Endothelial cell of umbilical vein (primary cell): ENCODE measurements at regions not wholly inside any gene's neighbourhood (a gene's known extent, or its start where the extent isn't known, plus 50 kb on each side); places are given as distances from the start of the nearest gene placed in this dataset.

Source experiments
- BruUV-seq: library from RNA; stranded (reverse); fragments of 400-500 nt; replicated peaks from 2 replicates; lab custom pipeline; 2021; lab: Mats Ljungman, UMichigan
- CTCF ChIA-PET: fragments of 300-600, 350-600 bp; sonication (Branson Sonifier 250); formaldehyde crosslinking; loops from one replicate; lab custom pipeline; 2021; ENCODE audit warnings: antibody characterized with exemption, inconsistent platforms; lab: Charles Lee
- POLR2A ChIA-PET: fragments of 300-600, 350-600 bp; sonication (Branson Sonifier 250); formaldehyde crosslinking; loops from one replicate; lab custom pipeline; 2021; ENCODE audit warnings: antibody characterized with exemption, inconsistent platforms; lab: Charles Lee
- DNase-seq: peaks from one replicate; pipeline ENCODE4 v3.0.0-alpha.2; 2011; ENCODE audit warnings: low read depth, low spot score
- FAIRE-seq: peaks from 2 replicates; lab custom pipeline; 2011; peaks lifted over from hg19 to GRCh38; lab: Jason Lieb, UNC
- H2AFZ ChIP-seq: 2 replicates; pipeline ENCODE4 v1.6.0; 2012; ENCODE audit warnings: low read depth, low read length, control low read depth, inconsistent platforms
- H3K27ac ChIP-seq: 2 replicates; pipeline ENCODE4 v1.5.1; 2011; ENCODE audit warnings: low read depth, mild to moderate bottlenecking, control low read depth, low read length, moderate library complexity; ENCODE audit not compliant: insufficient read depth
- H3K27me3 ChIP-seq, 2 experiments: 2 replicates each; pipeline versions ENCODE4 v1.6.0 to v1.6.1; 2011; ENCODE audit warnings: low read length in 2 of 2, mixed read lengths in 1 of 2; ENCODE audit not compliant: control insufficient read depth in 2 of 2, insufficient read depth in 2 of 2
- H3K36me3 ChIP-seq, 2 experiments: 2 replicates in 1 of 2; 3 replicates in 1 of 2; pipeline ENCODE4 v1.5.1; 2011; ENCODE audit warnings: low read length in 2 of 2, mild to moderate bottlenecking in 1 of 2, moderate library complexity in 1 of 2; ENCODE audit not compliant: control insufficient read depth in 2 of 2, insufficient read depth in 2 of 2; ENCODE audit errors: extremely low read depth in 1 of 2
- H3K4me1 ChIP-seq: 3 replicates; pipeline ENCODE4 v1.5.1; 2011; ENCODE audit warnings: mild to moderate bottlenecking, low read length; ENCODE audit not compliant: control insufficient read depth, insufficient read depth; ENCODE audit errors: extremely low read depth
- H3K4me2 ChIP-seq: 2 replicates; pipeline ENCODE4 v1.6.1; 2011; ENCODE audit warnings: low read length, control low read depth, mixed read lengths; ENCODE audit not compliant: insufficient read depth
- H3K4me3 ChIP-seq, 3 experiments: fragments of 200-600 bp in 1 of 3; sonication (generic), shearing (Covaris generic) in 1 of 3; replicated peaks in 1 of 3; 2 replicates each; pipeline ENCODE4 v1.5.1; 2011 to 2016; ENCODE audit warnings: control low read depth in 3 of 3, low read length in 3 of 3, mild to moderate bottlenecking in 2 of 3, inconsistent platforms in 1 of 3, low read depth in 1 of 3, moderate library complexity in 1 of 3; ENCODE audit not compliant: insufficient read depth in 1 of 3
- H3K79me2 ChIP-seq: 2 replicates; pipeline ENCODE4 v1.6.0; 2012; ENCODE audit warnings: low read length, inconsistent platforms; ENCODE audit not compliant: control insufficient read depth, insufficient read depth
- H3K9ac ChIP-seq: replicated peaks from 2 replicates; pipeline ENCODE3; 2011; ENCODE audit warnings: low read length, control low read depth; ENCODE audit not compliant: insufficient read depth; ENCODE audit errors: extremely low read depth
- H3K9me1 ChIP-seq: replicated peaks from 3 replicates; pipeline ENCODE4 v1.6.0; 2011; ENCODE audit warnings: mild to moderate bottlenecking, low read length; ENCODE audit not compliant: control insufficient read depth, insufficient read depth; ENCODE audit errors: extremely low read depth
- H3K9me3 ChIP-seq: replicated peaks from 2 replicates; pipeline ENCODE4 v1.5.1; 2012; ENCODE audit warnings: low read length, inconsistent platforms; ENCODE audit not compliant: control insufficient read depth, insufficient read depth
- H4K20me1 ChIP-seq: replicated peaks from 2 replicates; pipeline ENCODE3; 2011; ENCODE audit warnings: mild to moderate bottlenecking, low read length; ENCODE audit not compliant: control insufficient read depth, insufficient read depth; ENCODE audit errors: extremely low read depth
- EZH2 ChIP-seq: IDR thresholded peaks from 2 replicates; pipeline ENCODE4 v1.6.1; 2012; ENCODE audit warnings: borderline replicate concordance, low read depth, mild to moderate bottlenecking, moderate library complexity, low read length, inconsistent platforms; ENCODE audit not compliant: severe bottlenecking
- FOS ChIP-seq: IDR thresholded peaks from 2 replicates; pipeline ENCODE4 v1.6.1; 2011; ENCODE audit warnings: mild to moderate bottlenecking, low read length, moderate library complexity, borderline replicate concordance; ENCODE audit not compliant: insufficient read depth
- GATA2 ChIP-seq: IDR thresholded peaks from 2 replicates; pipeline ENCODE4 v1.7.0; 2011; ENCODE audit warnings: low read depth, mild to moderate bottlenecking, moderate library complexity, mixed read lengths, low read length; ENCODE audit not compliant: insufficient read length, insufficient read depth
- JUN ChIP-seq: IDR thresholded peaks from 2 replicates; pipeline ENCODE4 v1.6.1; 2011; ENCODE audit warnings: borderline replicate concordance, low read depth; ENCODE audit not compliant: insufficient read length, insufficient read depth
- MYC ChIP-seq: IDR thresholded peaks from one replicate; pipeline ENCODE4 v1.6.1; 2011; ENCODE audit warnings: mild to moderate bottlenecking, low read depth, low read length
- POLR2A ChIP-seq: IDR thresholded peaks from 2 replicates; pipeline ENCODE4 v1.6.1; 2012; ENCODE audit warnings: low read depth, mild to moderate bottlenecking, control low read depth, low read length
- POLR2AphosphoS5 ChIP-seq: IDR thresholded peaks from 2 replicates; pipeline ENCODE4 v1.6.1; 2012; ENCODE audit warnings: low read depth, mild to moderate bottlenecking, control low read depth, low read length, moderate library complexity; ENCODE audit not compliant: insufficient read depth
- dilution Hi-C: fragments of 300-500 bp; cut with MboI; formaldehyde crosslinking; loops from one replicate; pipeline ENCODE4 v1.15.0; 2019; ENCODE audit warnings: low sequenced_read_pairs; ENCODE audit not compliant: extremely low pct_ligation_motif_present
- intact Hi-C: fragments of 100-400 bp; cut with micrococcal nuclease; formaldehyde crosslinking; loops from one replicate; pipeline ENCODE4 v1.10.0; 2022
- TF ChIP-seq, protein P1 (sequence below), 2 donors: IDR thresholded peaks; 1 replicate in 1 of 2; 2 replicates in 1 of 2; pipeline ENCODE4 v1.5.1; 2011; ENCODE audit warnings: low read length in 2 of 2, mild to moderate bottlenecking in 2 of 2, moderate library complexity in 2 of 2, control low read depth in 1 of 2, inconsistent platforms in 1 of 2, low read depth in 1 of 2; ENCODE audit not compliant: insufficient read depth in 1 of 2; ENCODE audit errors: extremely low read depth in 1 of 2
- TF ChIP-seq, protein P2 (sequence below): IDR thresholded peaks from 2 replicates; pipeline ENCODE4 v1.6.1; 2011; ENCODE audit not compliant: insufficient read depth, insufficient read length

DNA sequence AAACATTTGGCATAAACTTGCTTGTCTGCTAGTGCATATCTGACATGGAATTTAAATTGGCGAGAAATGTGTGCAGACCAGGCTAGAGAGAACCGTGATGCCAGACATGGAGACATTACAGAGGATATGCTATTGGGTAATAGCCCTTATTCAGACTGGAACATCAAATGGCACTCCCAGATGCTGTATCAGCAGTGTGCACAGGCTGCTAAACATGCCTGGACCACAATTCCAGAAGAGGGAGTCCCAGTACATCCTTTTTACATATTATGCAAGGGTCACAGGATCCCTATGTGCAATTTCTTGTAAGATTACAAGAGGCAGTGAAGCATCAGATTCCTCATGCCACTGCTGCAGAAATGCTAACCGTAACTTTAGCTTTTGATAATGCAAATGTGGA lies 354.5 kb upstream of the FOXG1 start:
- Histone ChIP-seq H3K36me3 (no peaks in the 10 kb centered on the region), H3K4me2 (no peak overlapping the region), H3K4me1 (no peaks in the 10 kb centered on the region), H3K9me1 (no peaks in the 10 kb centered on the region), H4K20me1 (no peaks in the 10 kb centered on the region), H3K27ac (no peak overlapping the region), H3K27me3 (no peaks in the 10 kb centered on the region), H2AFZ (no peak overlapping the region), H3K4me3 (no peak overlapping the region), H3K9ac (no peak overlapping the region), H3K9me3 (no peaks in the 10 kb centered on the region), H3K79me2 (no peaks in the 10 kb centered on the region)
- dilution Hi-C loops = no loop called here
- ChIA-PET POLR2A (no interaction called here), CTCF (no interaction called here)
- no TSS peak for BruUV-seq
- TF ChIP-seq FOS (no peak), GATA2 (no peak), EZH2 (no peak), POLR2AphosphoS5 (no peak), POLR2A (no peak), JUN (no peak), MYC (no peak)
- TF ChIP-seq, protein P1, sequence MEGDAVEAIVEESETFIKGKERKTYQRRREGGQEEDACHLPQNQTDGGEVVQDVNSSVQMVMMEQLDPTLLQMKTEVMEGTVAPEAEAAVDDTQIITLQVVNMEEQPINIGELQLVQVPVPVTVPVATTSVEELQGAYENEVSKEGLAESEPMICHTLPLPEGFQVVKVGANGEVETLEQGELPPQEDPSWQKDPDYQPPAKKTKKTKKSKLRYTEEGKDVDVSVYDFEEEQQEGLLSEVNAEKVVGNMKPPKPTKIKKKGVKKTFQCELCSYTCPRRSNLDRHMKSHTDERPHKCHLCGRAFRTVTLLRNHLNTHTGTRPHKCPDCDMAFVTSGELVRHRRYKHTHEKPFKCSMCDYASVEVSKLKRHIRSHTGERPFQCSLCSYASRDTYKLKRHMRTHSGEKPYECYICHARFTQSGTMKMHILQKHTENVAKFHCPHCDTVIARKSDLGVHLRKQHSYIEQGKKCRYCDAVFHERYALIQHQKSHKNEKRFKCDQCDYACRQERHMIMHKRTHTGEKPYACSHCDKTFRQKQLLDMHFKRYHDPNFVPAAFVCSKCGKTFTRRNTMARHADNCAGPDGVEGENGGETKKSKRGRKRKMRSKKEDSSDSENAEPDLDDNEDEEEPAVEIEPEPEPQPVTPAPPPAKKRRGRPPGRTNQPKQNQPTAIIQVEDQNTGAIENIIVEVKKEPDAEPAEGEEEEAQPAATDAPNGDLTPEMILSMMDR (IDR thresholded peaks at IDR 0.05; ENCODE audit: extremely low read depth in 1 of 2, insufficient read depth in 1 of 2, low read depth in 1 of 2, low read length in 2 of 2) = no peak
- TF ChIP-seq, protein P2, sequence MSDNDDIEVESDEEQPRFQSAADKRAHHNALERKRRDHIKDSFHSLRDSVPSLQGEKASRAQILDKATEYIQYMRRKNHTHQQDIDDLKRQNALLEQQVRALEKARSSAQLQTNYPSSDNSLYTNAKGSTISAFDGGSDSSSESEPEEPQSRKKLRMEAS = no peak
- DNase-seq (no peak), FAIRE-seq (no peak)
- intact Hi-C loops = no loop called here
